H1 (cell line): ENCODE measurements at regions not wholly inside any gene's neighbourhood (a gene's known extent, or its start where the extent isn't known, plus 50 kb on each side); places are given as distances from the start of the nearest gene placed in this dataset.

Experiments used
- CTCF ChIA-PET: fragments of 300-600 bp; sonication (Branson Sonifier 250); formaldehyde crosslinking; loops from one replicate; lab custom pipeline; 2021; ENCODE audit not compliant: partially characterized antibody; lab: Charles Lee
- POLR2A ChIA-PET: fragments of 300-600 bp; sonication (Branson Sonifier 250); formaldehyde crosslinking; loops from one replicate; lab custom pipeline; 2021; ENCODE audit warnings: inconsistent platforms; ENCODE audit not compliant: partially characterized antibody; lab: Charles Lee
- DNase-seq, 2 experiments: peaks; one replicate each; pipeline versions ENCODE4 v3.0.0 to v3.0.0-alpha.2; 2010 to 2022; ENCODE audit warnings: low spot score in 2 of 2, low read depth in 1 of 2, mixed read lengths in 1 of 2
- FAIRE-seq: peaks from 2 replicates; lab custom pipeline; 2011; peaks lifted over from hg19 to GRCh38; lab: Jason Lieb, UNC
- H2AFZ ChIP-seq: 2 replicates; pipeline ENCODE4 v1.8.1; 2012; ENCODE audit warnings: low read length, inconsistent platforms
- H2AK5ac ChIP-seq: 2 replicates; pipeline ENCODE4 v1.6.1; 2013; ENCODE audit warnings: low read depth, low read length
- H2BK120ac ChIP-seq: replicated peaks from 2 replicates; pipeline ENCODE3; 2013; ENCODE audit warnings: low read depth, low read length, inconsistent platforms
- H2BK12ac ChIP-seq: 2 replicates; pipeline ENCODE4 v1.6.1; 2013; ENCODE audit warnings: low read depth, low read length
- H2BK15ac ChIP-seq: 2 replicates; pipeline ENCODE4 v1.6.1; 2013; ENCODE audit warnings: low read length
- H2BK20ac ChIP-seq: 2 replicates; pipeline ENCODE4 v1.6.1; 2013; ENCODE audit warnings: low read length
- H2BK5ac ChIP-seq: 2 replicates; pipeline ENCODE4 v1.6.1; 2013; ENCODE audit warnings: low read depth, low read length
- H3K14ac ChIP-seq: 2 replicates; pipeline ENCODE4 v1.6.1; 2013; ENCODE audit warnings: inconsistent platforms; ENCODE audit not compliant: insufficient read length
- H3K18ac ChIP-seq: 2 replicates; pipeline ENCODE4 v1.6.1; 2013; ENCODE audit warnings: low read length; ENCODE audit errors: extremely low read depth
- H3K23ac ChIP-seq: 2 replicates; pipeline ENCODE4 v1.6.1; 2013; ENCODE audit warnings: inconsistent platforms; ENCODE audit not compliant: insufficient read length
- H3K23me2 ChIP-seq: 2 replicates; pipeline ENCODE4 v1.6.1; 2013; ENCODE audit warnings: low read depth, low read length
- H3K27ac ChIP-seq: 2 replicates; pipeline ENCODE4 v1.6.1; 2011; ENCODE audit warnings: low read depth, low read length, inconsistent platforms
- H3K27me3 ChIP-seq, 4 experiments: replicated peaks in 1 of 4; 1 replicate in 1 of 4; 2 replicates in 3 of 4; pipeline versions ENCODE4 v1.6.1 to v1.8.1; 2011 to 2013; ENCODE audit warnings: low read length in 3 of 4, mild to moderate bottlenecking in 3 of 4, inconsistent platforms in 2 of 4, mixed read lengths in 2 of 4, moderate library complexity in 1 of 4; ENCODE audit not compliant: control insufficient read depth in 3 of 4, insufficient read depth in 3 of 4; ENCODE audit errors: extremely low read depth in 1 of 4
- H3K36me3 ChIP-seq, 4 experiments: 2 replicates each; pipeline versions ENCODE4 v1.6.1 to v1.8.1; 2011 to 2013; ENCODE audit warnings: mild to moderate bottlenecking in 4 of 4, low read length in 3 of 4, moderate library complexity in 2 of 4, control low read depth in 1 of 4, inconsistent platforms in 1 of 4; ENCODE audit not compliant: insufficient read depth in 4 of 4, control insufficient read depth in 2 of 4
- H3K4ac ChIP-seq: replicated peaks from 2 replicates; pipeline ENCODE3; 2013; ENCODE audit warnings: low read length, low read depth, mixed read lengths, inconsistent platforms; ENCODE audit not compliant: insufficient read length
- H3K4me1 ChIP-seq, 4 experiments: replicated peaks in 1 of 4; 1 replicate in 1 of 4; 2 replicates in 3 of 4; pipeline versions ENCODE4 v1.6.1 to v1.8.1; 2011 to 2013; ENCODE audit warnings: low read length in 3 of 4, inconsistent platforms in 2 of 4, mixed read lengths in 1 of 4; ENCODE audit not compliant: insufficient read depth in 4 of 4, control insufficient read depth in 3 of 4
- H3K4me2 ChIP-seq, 2 experiments: 2 replicates each; pipeline versions ENCODE4 v1.6.1 to v1.8.1; 2011 to 2013; ENCODE audit warnings: low read depth in 2 of 2, low read length in 2 of 2, control low read depth in 1 of 2, inconsistent platforms in 1 of 2, mild to moderate bottlenecking in 1 of 2; ENCODE audit not compliant: insufficient read depth in 1 of 2
- H3K4me3 ChIP-seq, 4 experiments: fragments of 200-600, 300-600 bp in 1 of 4; sonication (generic), shearing (Covaris generic), sonication (Bioruptor Twin) in 1 of 4; 2 replicates each; pipeline versions ENCODE4 v1.5.1 to v1.8.1; 2011 to 2016; ENCODE audit warnings: low read length in 4 of 4, low read depth in 3 of 4, control low read depth in 2 of 4, inconsistent platforms in 2 of 4, mild to moderate bottlenecking in 2 of 4, mixed read lengths in 1 of 4, moderate library complexity in 1 of 4; ENCODE audit not compliant: insufficient read depth in 2 of 4; ENCODE audit errors: extremely low read depth in 1 of 4
- H3K56ac ChIP-seq: replicated peaks from 2 replicates; pipeline ENCODE3; 2013; ENCODE audit warnings: low read depth, mild to moderate bottlenecking, mixed read lengths, low read length, inconsistent platforms; ENCODE audit not compliant: insufficient read length
- H3K79me1 ChIP-seq: 2 replicates; pipeline ENCODE4 v1.6.1; 2013; ENCODE audit warnings: low read depth, low read length, control low read depth
- H3K79me2 ChIP-seq, 2 experiments: 2 replicates each; pipeline versions ENCODE4 v1.6.1 to v1.8.1; 2012 to 2013; ENCODE audit warnings: low read length in 2 of 2, mild to moderate bottlenecking in 2 of 2, inconsistent platforms in 1 of 2; ENCODE audit not compliant: insufficient read depth in 2 of 2, control insufficient read depth in 1 of 2
- H3K9ac ChIP-seq, 4 experiments: replicated peaks in 1 of 4; 1 replicate in 1 of 4; 2 replicates in 3 of 4; pipeline versions ENCODE4 v1.6.1 to v1.8.1; 2011 to 2013; ENCODE audit warnings: low read depth in 3 of 4, low read length in 3 of 4, control low read depth in 2 of 4, mild to moderate bottlenecking in 2 of 4, moderate library complexity in 2 of 4, inconsistent platforms in 1 of 4; ENCODE audit errors: extremely low read depth in 1 of 4
- H3K9me3 ChIP-seq, 2 experiments: 2 replicates each; pipeline versions ENCODE4 v1.6.1 to v1.8.1; 2012 to 2013; ENCODE audit warnings: mild to moderate bottlenecking in 2 of 2, moderate library complexity in 2 of 2, control low read depth in 1 of 2, inconsistent platforms in 1 of 2, low read depth in 1 of 2, low read length in 1 of 2, mixed read lengths in 1 of 2; ENCODE audit not compliant: insufficient read depth in 2 of 2
- H4K20me1 ChIP-seq, 2 experiments: replicated peaks in 1 of 2; 2 replicates each; pipeline versions ENCODE3 to v1.8.1; 2011 to 2013; ENCODE audit warnings: inconsistent platforms in 2 of 2, low read length in 2 of 2, mild to moderate bottlenecking in 1 of 2; ENCODE audit not compliant: insufficient read depth in 2 of 2, control insufficient read depth in 1 of 2
- H4K5ac ChIP-seq: 2 replicates; pipeline ENCODE4 v1.6.1; 2013; ENCODE audit warnings: low read length, low read depth, mixed read lengths, inconsistent platforms; ENCODE audit not compliant: insufficient read length
- H4K8ac ChIP-seq: 2 replicates; pipeline ENCODE4 v1.8.0; 2013; ENCODE audit warnings: mild to moderate bottlenecking, moderate library complexity, low read length, inconsistent platforms; ENCODE audit not compliant: insufficient read depth; ENCODE audit errors: extremely low read depth
- H4K91ac ChIP-seq: replicated peaks from 2 replicates; pipeline ENCODE3; 2013; ENCODE audit warnings: low read length, mixed read lengths, inconsistent platforms; ENCODE audit not compliant: insufficient read length
- CREB1 ChIP-seq: IDR thresholded peaks from 2 replicates; pipeline ENCODE4 v1.6.1; 2012; ENCODE audit warnings: inconsistent platforms
- GABPA ChIP-seq: IDR thresholded peaks from 2 replicates; pipeline ENCODE4 v1.6.1; 2011; ENCODE audit warnings: mild to moderate bottlenecking, low read length, moderate library complexity, borderline replicate concordance; ENCODE audit not compliant: insufficient read depth
- WGBS, 2 experiments: shearing (Covaris generic) in 1 of 2; methylation state at CpG; one replicate each; pipeline versions ENCODE4 v1.1.6 to v1.1.7; 2013 to 2015; ENCODE audit warnings: low lambda C conversion rate in 2 of 2, mixed read lengths in 2 of 2, inconsistent platforms in 1 of 2, low coverage in 1 of 2, missing lambda C conversion rate in 1 of 2; ENCODE audit not compliant: insufficient replicate concordance in 2 of 2, insufficient coverage in 1 of 2, insufficient read length in 1 of 2; ENCODE audit errors: extremely low coverage in 1 of 2, missing lambda C conversion rate in 1 of 2; 5-methylcytosine and 5-hydroxymethylcytosine counted together

- H4K5ac ChIP-seq = no peak overlapping the region
- H2BK15ac ChIP-seq = no peak overlapping the region
- no peak overlapping the region for H2AFZ ChIP-seq
- H4K91ac ChIP-seq = no peak overlapping the region
- H3K56ac ChIP-seq = no peak overlapping the region
- no peak overlapping the region for H2BK12ac ChIP-seq
- no peak for DNase-seq
- TF ChIP-seq GABPA (no peak), CREB1 (no peak)
- no peak overlapping the region for H3K4ac ChIP-seq
- H3K18ac ChIP-seq = no peak overlapping the region
- no peak overlapping the region for H3K23ac ChIP-seq
- no peaks in the 10 kb centered on the region for H3K79me2 ChIP-seq
- 96% methylated on average over 6 of the region's 6 CpGs; no CpG with 5 or more reads in 1 of the 2 experiments for WGBS, 2 experiments
- no peaks in the 10 kb centered on the region for H3K23me2 ChIP-seq
- H3K27me3 ChIP-seq = no peaks in the 10 kb centered on the region
- no peak overlapping the region for H3K27ac ChIP-seq
- no peak overlapping the region for H2BK20ac ChIP-seq
- no peak overlapping the region for H4K8ac ChIP-seq
- FAIRE-seq = no peak
- H3K4me2 ChIP-seq = no peak overlapping the region
- H2BK120ac ChIP-seq = no peak overlapping the region
- ChIA-PET CTCF (no interaction called here), POLR2A (no interaction called here)
- H3K9ac ChIP-seq = no peak overlapping the region
- no peak overlapping the region for H3K14ac ChIP-seq
- H2AK5ac ChIP-seq = no peak overlapping the region
- H4K20me1 ChIP-seq = no peaks in the 10 kb centered on the region
- H2BK5ac ChIP-seq = no peak overlapping the region
- no peak overlapping the region for H3K4me3 ChIP-seq
- H3K36me3 ChIP-seq = no peaks in the 10 kb centered on the region
- no peaks in the 10 kb centered on the region for H3K4me1 ChIP-seq
- H3K79me1 ChIP-seq = no peaks in the 10 kb centered on the region
- H3K9me3 ChIP-seq = no peaks in the 10 kb centered on the region
Measured at GRCh38 chr7:131141443-131141967, 186.2 kb upstream of the MKLN1 start.
